Peyer's patch (tissue), 4 donors: ENCODE measurements at regions not wholly inside any gene's neighbourhood (a gene's known extent, or its start where the extent isn't known, plus 50 kb on each side); places are given as distances from the start of the nearest gene placed in this dataset.

ENCODE experiments used
- DNase-seq, 3 donors: peaks; one replicate each; pipeline ENCODE4 v3.0.0-alpha.2; 2017 to 2019
- H3K27ac ChIP-seq, 4 donors: fragments of 200-600 bp; sonication (generic); one replicate each; pipeline ENCODE4 v1.5.1; 2016 to 2019
- H3K27me3 ChIP-seq, 2 donors: fragments of 200-600 bp; sonication (generic); one replicate each; pipeline ENCODE4 v1.5.1; 2019
- H3K36me3 ChIP-seq, 3 donors: fragments of 200-600 bp; sonication (generic); one replicate each; pipeline ENCODE4 v1.5.1; 2016 to 2019
- H3K4me1 ChIP-seq, 4 donors: fragments of 200-600 bp; sonication (generic); one replicate each; pipeline ENCODE4 v1.5.1; 2016 to 2019
- H3K4me3 ChIP-seq, 4 donors: fragments of 200-600 bp; sonication (generic); 1 replicate in 3 of 4; 2 replicates in 1 of 4; pipeline ENCODE4 v1.5.1; 2016 to 2019; ENCODE audit warnings: mild to moderate bottlenecking in 1 of 4
- H3K9me3 ChIP-seq, 4 donors: fragments of 200-600 bp; sonication (generic); one replicate each; pipeline ENCODE4 v1.5.1; 2016 to 2019; ENCODE audit warnings: mild to moderate bottlenecking in 1 of 4
- CTCF ChIP-seq, 6 experiments: fragments of 450-650 bp in 4 of 6; fragments of 200-600 bp in 2 of 6; sonication (generic) in 1 of 6; IDR thresholded peaks; one replicate each; pipeline ENCODE4 v1.5.1; 2017 to 2019; ENCODE audit warnings: antibody characterized with exemption in 6 of 6, mild to moderate bottlenecking in 3 of 6, moderate library complexity in 1 of 6
- POLR2A ChIP-seq, 2 donors: fragments of 450-650 bp; IDR thresholded peaks; one replicate each; pipeline ENCODE4 v1.5.1; 2017; ENCODE audit warnings: antibody characterized with exemption in 2 of 2, mild to moderate bottlenecking in 2 of 2, moderate library complexity in 2 of 2

GRCh38 chr9:79387101-79387835 is 184.5 kb upstream of the TLE4 start:
- H3K9me3 ChIP-seq = no peaks in the 10 kb centered on the region
- H3K36me3 ChIP-seq = no peaks in the 10 kb centered on the region
- no peaks in the 10 kb centered on the region for H3K4me1 ChIP-seq
- no peak overlapping the region for H3K27ac ChIP-seq
- H3K4me3 ChIP-seq = no peak overlapping the region
- no peak for DNase-seq
- TF ChIP-seq CTCF (IDR thresholded peaks at IDR 0.05) = no peak
- no peak for TF ChIP-seq POLR2A (IDR thresholded peaks at IDR 0.05)
- H3K27me3 ChIP-seq = no peaks in the 10 kb centered on the region

GRCh38 chr9:79390077-79390698 is 181.6 kb upstream of the TLE4 start:
- H3K4me3 ChIP-seq = no peak overlapping the region
- no peaks in the 10 kb centered on the region for H3K4me1 ChIP-seq
- TF ChIP-seq POLR2A (IDR thresholded peaks at IDR 0.05) (no peak), CTCF (IDR thresholded peaks at IDR 0.05) (no peak)
- no peaks in the 10 kb centered on the region for H3K27me3 ChIP-seq
- no peak overlapping the region for H3K27ac ChIP-seq
- DNase-seq = no peak
- no peaks in the 10 kb centered on the region for H3K36me3 ChIP-seq
- H3K9me3 ChIP-seq = no peaks in the 10 kb centered on the region

- no peak overlapping the region for H3K27ac ChIP-seq
- no peaks in the 10 kb centered on the region for H3K36me3 ChIP-seq
- no peaks in the 10 kb centered on the region for H3K9me3 ChIP-seq
- no peak for DNase-seq
- H3K4me3 ChIP-seq = no peak overlapping the region
- H3K4me1 ChIP-seq = no peaks in the 10 kb centered on the region
- TF ChIP-seq POLR2A (IDR thresholded peaks at IDR 0.05) (no peak), CTCF (IDR thresholded peaks at IDR 0.05) (no peak)
- no peaks in the 10 kb centered on the region for H3K27me3 ChIP-seq
These were observed 180.7 kb upstream of the TLE4 start for GRCh38 chr9:79390781-79391770.

- TF ChIP-seq POLR2A (IDR thresholded peaks at IDR 0.05) (no peak), CTCF (IDR thresholded peaks at IDR 0.05) (no peak)
- no peaks in the 10 kb centered on the region for H3K4me1 ChIP-seq
- H3K9me3 ChIP-seq = no peaks in the 10 kb centered on the region
- no peak for DNase-seq
- H3K4me3 ChIP-seq = no peak overlapping the region
- no peaks in the 10 kb centered on the region for H3K36me3 ChIP-seq
- no peaks in the 10 kb centered on the region for H3K27me3 ChIP-seq
- no peak overlapping the region for H3K27ac ChIP-seq
These were observed 176.5 kb upstream of the TLE4 start for GRCh38 chr9:79395228-79395627.

GRCh38 chr9:79395755-79396154 is 176.0 kb upstream of the TLE4 start:
- Histone ChIP-seq H3K9me3 (no peaks in the 10 kb centered on the region), H3K4me3 (no peak overlapping the region), H3K27me3 (no peaks in the 10 kb centered on the region), H3K36me3 (no peaks in the 10 kb centered on the region), H3K27ac (no peak overlapping the region), H3K4me1 (no peaks in the 10 kb centered on the region)
- TF ChIP-seq POLR2A (IDR thresholded peaks at IDR 0.05) (no peak), CTCF (IDR thresholded peaks at IDR 0.05) (no peak)
- DNase-seq = no peak
